RWPE2 (cell line): ENCODE measurements at regions not wholly inside any gene's neighbourhood (a gene's known extent, or its start where the extent isn't known, plus 50 kb on each side); places are given as distances from the start of the nearest gene placed in this dataset.

Experiments
- ATAC-seq: fragments of 200-7000 bp; cut with Tn5 transposase; 3 replicates; pipeline ENCODE4 v1.9.1; 2021; ENCODE audit warnings: low read depth
- DNase-seq: peaks from one replicate; pipeline ENCODE4 v3.0.0-alpha.2; 2020; ENCODE audit warnings: low spot score
- H3K27ac ChIP-seq: fragments of 450-650 bp; 2 replicates; pipeline ENCODE4 v1.5.1; 2017; ENCODE audit warnings: mild to moderate bottlenecking; ENCODE audit not compliant: poor library complexity, severe bottlenecking
- H3K27me3 ChIP-seq: fragments of 250-450 bp; sonication (Bioruptor Pico); 2 replicates; pipeline ENCODE4 v1.5.1; 2021; ENCODE audit warnings: mild to moderate bottlenecking, moderate library complexity; ENCODE audit not compliant: insufficient read depth, poor library complexity, severe bottlenecking
- H3K36me3 ChIP-seq: fragments of 250-450 bp; sonication (Bioruptor Pico); 2 replicates; pipeline ENCODE4 v1.5.1; 2020; ENCODE audit warnings: low read depth, mild to moderate bottlenecking, moderate library complexity
- H3K4me1 ChIP-seq: fragments of 250-450 bp; sonication (Bioruptor Pico); 2 replicates; pipeline ENCODE4 v1.5.1; 2021; ENCODE audit warnings: mild to moderate bottlenecking, moderate library complexity; ENCODE audit not compliant: insufficient read depth, poor library complexity, severe bottlenecking
- H3K4me3 ChIP-seq: fragments of 250-450 bp; sonication (Bioruptor Pico); 2 replicates; pipeline ENCODE4 v1.5.1; 2021; ENCODE audit warnings: mild to moderate bottlenecking, moderate library complexity; ENCODE audit not compliant: severe bottlenecking
- H3K9me3 ChIP-seq: fragments of 250-450 bp; sonication (Bioruptor Pico); 2 replicates; pipeline ENCODE4 v1.5.1; 2021; ENCODE audit warnings: mild to moderate bottlenecking, moderate library complexity; ENCODE audit not compliant: severe bottlenecking
- CTCF ChIP-seq: fragments of 450-650 bp; IDR thresholded peaks from one replicate; pipeline ENCODE4 v1.5.1; 2017; ENCODE audit warnings: mild to moderate bottlenecking, moderate library complexity; ENCODE audit not compliant: poor library complexity, severe bottlenecking

GRCh38 chr3:44019736-44020135 is 221.9 kb upstream of the TOPAZ1 start:
- Histone ChIP-seq H3K9me3 (no peaks in the 10 kb centered on the region), H3K36me3 (peaks cover 34% of the 10 kb centered on the region), H3K4me1 (peaks cover 5% of the 10 kb centered on the region), H3K27me3 (no peaks in the 10 kb centered on the region), H3K4me3 (no peak overlapping the region), H3K27ac (no peak overlapping the region)
- ATAC-seq (no peak), DNase-seq (no peak)
- no peak for TF ChIP-seq CTCF

GRCh38 chr3:44020143-44020542 is 221.5 kb upstream of the TOPAZ1 start:
- H3K4me3 ChIP-seq, result no peak overlapping the region

GRCh38 chr3:44021651-44022594 is 219.8 kb upstream of the TOPAZ1 start:
- Histone ChIP-seq H3K27ac (no peak overlapping the region), H3K4me1 (peaks cover 10% of the 10 kb centered on the region), H3K27me3 (no peaks in the 10 kb centered on the region), H3K4me3 (no peak overlapping the region), H3K36me3 (peaks cover 28% of the 10 kb centered on the region), H3K9me3 (no peaks in the 10 kb centered on the region)
- DNase-seq, result no peak
- TF ChIP-seq CTCF, result no peak
- no peak for ATAC-seq

More at GRCh38 chr3:44020143-44020542, 221.5 kb upstream of the TOPAZ1 start:
- Histone ChIP-seq H3K27me3 (no peaks in the 10 kb centered on the region), H3K9me3 (no peaks in the 10 kb centered on the region), H3K36me3 (peaks cover 34% of the 10 kb centered on the region), H3K27ac (no peak overlapping the region), H3K4me1 (peaks cover 5% of the 10 kb centered on the region)
- ATAC-seq, result no peak
- no peak for DNase-seq
- no peak for TF ChIP-seq CTCF

- TF ChIP-seq CTCF, result no peak
- H3K27ac ChIP-seq, result no peak overlapping the region
- ATAC-seq (no peak), DNase-seq (no peak)
- H3K9me3 ChIP-seq, result no peaks in the 10 kb centered on the region
- peaks cover 20% of the 10 kb centered on the region for H3K36me3 ChIP-seq
- no peak overlapping the region for H3K4me3 ChIP-seq
- peaks cover 10% of the 10 kb centered on the region for H3K4me1 ChIP-seq
- H3K27me3 ChIP-seq, result no peaks in the 10 kb centered on the region
These were observed 217.6 kb upstream of the TOPAZ1 start for GRCh38 chr3:44023961-44024593.
